ENCODE measurements at regions not wholly inside any gene's neighbourhood (a gene's known extent, or its start where the extent isn't known, plus 50 kb on each side); places are given as distances from the start of the nearest gene placed in this dataset.

DNA sequence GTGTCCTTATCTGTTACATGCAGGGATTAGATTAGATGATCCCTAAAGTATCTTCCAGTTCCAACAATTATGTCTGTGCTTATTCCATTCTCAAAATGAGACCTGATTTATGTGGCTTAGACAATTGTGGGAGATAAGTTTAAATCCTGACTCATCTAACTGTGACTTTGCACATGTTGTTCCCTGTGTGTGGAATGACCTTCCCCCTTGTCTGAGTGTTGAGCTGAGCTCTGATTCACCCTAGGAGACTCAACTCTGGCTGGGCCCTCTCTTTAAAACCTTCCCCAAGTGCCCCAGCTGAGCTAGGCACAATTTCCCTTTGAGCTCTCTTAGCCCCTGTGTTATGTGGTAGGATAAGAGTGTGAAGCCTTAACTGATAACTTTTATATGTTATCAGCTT lies 118.9 kb upstream of the ELL2 start:
- TF ChIP-seq, protein P1, sequence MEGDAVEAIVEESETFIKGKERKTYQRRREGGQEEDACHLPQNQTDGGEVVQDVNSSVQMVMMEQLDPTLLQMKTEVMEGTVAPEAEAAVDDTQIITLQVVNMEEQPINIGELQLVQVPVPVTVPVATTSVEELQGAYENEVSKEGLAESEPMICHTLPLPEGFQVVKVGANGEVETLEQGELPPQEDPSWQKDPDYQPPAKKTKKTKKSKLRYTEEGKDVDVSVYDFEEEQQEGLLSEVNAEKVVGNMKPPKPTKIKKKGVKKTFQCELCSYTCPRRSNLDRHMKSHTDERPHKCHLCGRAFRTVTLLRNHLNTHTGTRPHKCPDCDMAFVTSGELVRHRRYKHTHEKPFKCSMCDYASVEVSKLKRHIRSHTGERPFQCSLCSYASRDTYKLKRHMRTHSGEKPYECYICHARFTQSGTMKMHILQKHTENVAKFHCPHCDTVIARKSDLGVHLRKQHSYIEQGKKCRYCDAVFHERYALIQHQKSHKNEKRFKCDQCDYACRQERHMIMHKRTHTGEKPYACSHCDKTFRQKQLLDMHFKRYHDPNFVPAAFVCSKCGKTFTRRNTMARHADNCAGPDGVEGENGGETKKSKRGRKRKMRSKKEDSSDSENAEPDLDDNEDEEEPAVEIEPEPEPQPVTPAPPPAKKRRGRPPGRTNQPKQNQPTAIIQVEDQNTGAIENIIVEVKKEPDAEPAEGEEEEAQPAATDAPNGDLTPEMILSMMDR (IDR thresholded peaks at IDR 0.05): no peak
- TF ChIP-seq POLR2A (IDR thresholded peaks at IDR 0.05): no peak
- TF ChIP-seq EP300 (IDR thresholded peaks at IDR 0.05): no peak

Data from tibial nerve (tissue), 4 donors.